Body of pancreas (tissue), 4 donors: ENCODE measurements at regions not wholly inside any gene's neighbourhood (a gene's known extent, or its start where the extent isn't known, plus 50 kb on each side); places are given as distances from the start of the nearest gene placed in this dataset.

Source experiments
- CTCF ChIP-seq, 7 experiments: fragments of 450-650 bp in 4 of 7; fragments of 200-600 bp in 3 of 7; sonication (generic) in 3 of 7; IDR thresholded peaks; one replicate each; pipeline ENCODE4 v1.5.1; 2016 to 2019; ENCODE audit warnings: antibody characterized with exemption in 7 of 7
- POLR2A ChIP-seq, 3 donors: fragments of 450-650 bp; IDR thresholded peaks; one replicate each; pipeline ENCODE4 v1.6.1; 2016; ENCODE audit warnings: antibody characterized with exemption in 3 of 3, mild to moderate bottlenecking in 2 of 3

- TF ChIP-seq CTCF (IDR thresholded peaks at IDR 0.05), result no peak
- no peak for TF ChIP-seq POLR2A (IDR thresholded peaks at IDR 0.05)
These were observed 275.1 kb downstream of the C4orf33 start for GRCh38 chr4:129371065-129371464.
